ENCODE measurements at regions not wholly inside any gene's neighbourhood (a gene's known extent, or its start where the extent isn't known, plus 50 kb on each side); places are given as distances from the start of the nearest gene placed in this dataset. TPM values are rescaled to one million over a fixed set of nuclear protein-coding genes. Genes with fewer than 3 reads are reported as not detected.
"Not testable (repeated sequence)": the region's sequence is repeated elsewhere in the genome, so short reads cannot be mapped to it uniquely, and the experiment has no call there.

DNA sequence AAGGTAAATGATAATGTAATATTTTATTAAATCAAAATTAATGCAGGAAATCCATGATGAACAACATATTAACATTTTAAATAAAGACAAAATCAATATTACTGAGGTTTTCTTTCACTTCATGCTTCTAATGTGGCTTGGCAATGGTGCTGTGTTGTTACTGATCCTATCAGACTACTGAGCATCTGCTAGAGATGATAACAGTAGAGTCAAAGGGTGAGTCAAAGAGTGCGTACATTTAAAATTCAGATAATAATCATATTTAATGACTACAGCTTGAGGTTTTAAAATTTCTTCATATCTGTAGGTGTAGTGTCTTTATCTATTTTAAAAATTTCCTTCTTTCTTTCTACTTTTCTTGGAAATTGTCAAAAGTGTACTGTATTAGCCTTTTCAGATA lies 1628.1 kb upstream of the DEFB115 start:
- H3K27ac ChIP-seq (ENCODE audit: low read depth); H3K36me3 ChIP-seq (ENCODE audit: insufficient read depth); H3K4me3 ChIP-seq (ENCODE audit: low read depth, low read length); DNase-seq (ENCODE audit: extremely low spot score); H3K4me1 ChIP-seq (ENCODE audit: insufficient read depth): not testable (repeated sequence)
- WGBS, result 92% methylated on average over 1 of the region's 1 CpG

Small RNA genes in the stretch of these regions (small RNA-seq; reads per million reads assigned to genes)
- gene RF00002, result not detected
- not detected for gene RF00019

Measured in urinary bladder (tissue), 4 donors.